GM19468 (cell line): ENCODE measurements at regions not wholly inside any gene's neighbourhood (a gene's known extent, or its start where the extent isn't known, plus 50 kb on each side); places are given as distances from the start of the nearest gene placed in this dataset.
A peak's percentile ranks its signal among the peaks of the same experiment; 100 is the strongest.

Source experiments
- ATAC-seq: cut with Tn5 transposase; IDR thresholded peaks from one replicate; pipeline ENCODE4 v1.9.1; 2021; ENCODE audit warnings: mild to moderate bottlenecking, moderate library complexity, moderate number of reproducible peaks; ENCODE audit not compliant: unreplicated experiment; ENCODE audit errors: extremely low read depth

DNA sequence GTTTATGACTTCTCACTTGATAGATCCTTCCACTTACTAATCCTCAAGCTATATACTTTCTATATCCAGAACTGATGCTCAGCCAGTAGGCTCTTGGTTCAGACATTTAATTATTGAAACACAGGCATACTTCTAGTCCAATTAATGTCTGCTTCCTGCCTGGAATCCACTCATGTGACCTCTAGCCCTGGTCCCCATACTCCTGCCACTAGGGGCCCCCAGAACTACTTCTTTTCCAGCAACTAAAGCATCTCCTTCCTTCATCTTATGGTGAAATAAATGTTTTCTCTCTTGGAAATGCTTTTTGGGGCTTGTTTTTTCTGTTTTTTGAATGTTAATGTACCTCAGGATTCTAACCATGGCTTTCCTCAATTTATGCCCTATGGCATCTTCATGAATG is 527.6 kb downstream of the SATB2 start:
- no peak for ATAC-seq

DNA sequence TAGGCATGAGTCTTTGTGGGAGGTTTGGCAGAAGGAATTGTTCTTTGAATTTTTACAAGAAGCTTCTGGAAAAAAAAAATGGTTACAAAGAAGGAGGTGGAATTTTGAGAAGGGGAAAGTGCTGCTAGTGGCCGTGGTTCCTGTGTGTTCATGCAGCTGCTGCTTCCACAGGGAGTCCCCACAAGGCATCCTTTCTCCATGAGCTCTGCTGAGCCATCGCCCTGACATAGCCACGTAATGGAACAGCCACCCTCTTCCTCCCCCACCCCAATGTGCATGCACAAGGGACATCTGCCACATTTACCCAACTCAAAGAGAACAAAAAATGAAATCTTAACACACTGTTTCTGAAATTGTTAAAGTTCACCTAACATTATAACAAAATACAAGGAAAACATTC is 529.7 kb downstream of the SATB2 start:
- ATAC-seq, result no peak

DNA sequence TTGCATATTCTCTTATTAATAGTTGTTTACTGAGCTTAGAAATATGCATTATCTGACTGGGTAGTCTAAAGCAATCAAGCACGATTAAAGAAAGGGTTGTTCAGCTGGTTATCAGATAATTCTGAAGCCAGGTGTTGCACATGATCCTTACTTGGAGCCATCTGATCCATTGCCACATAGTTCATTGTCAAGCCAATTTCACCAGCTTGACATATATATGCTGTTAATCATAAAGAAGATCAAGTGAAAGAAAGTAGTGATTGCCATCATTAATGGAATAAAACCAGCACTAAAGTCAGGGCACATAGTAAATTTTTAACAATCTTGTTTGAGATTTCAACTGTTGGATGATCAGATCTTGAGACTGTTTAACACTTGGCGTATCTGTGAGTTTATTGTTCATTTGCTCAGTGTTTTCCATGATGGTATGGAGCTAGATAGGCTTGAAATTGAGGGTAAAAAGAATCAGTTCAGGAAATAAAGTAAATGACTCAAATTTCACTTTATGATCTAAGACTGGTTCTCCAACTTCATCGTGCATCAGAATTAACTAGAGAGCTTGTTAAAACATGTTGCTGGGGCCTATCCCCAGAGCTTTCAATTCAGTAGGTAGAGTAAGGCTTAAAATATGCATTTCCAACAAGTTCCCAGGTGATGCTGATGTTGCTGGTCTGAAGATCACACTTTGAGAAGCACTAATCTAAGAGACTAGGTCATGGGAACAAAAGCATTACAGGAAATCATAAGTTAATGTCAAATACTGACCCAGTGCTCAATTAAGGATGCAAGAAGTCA is 539.6 kb downstream of the SATB2 start:
- no peak for ATAC-seq

DNA sequence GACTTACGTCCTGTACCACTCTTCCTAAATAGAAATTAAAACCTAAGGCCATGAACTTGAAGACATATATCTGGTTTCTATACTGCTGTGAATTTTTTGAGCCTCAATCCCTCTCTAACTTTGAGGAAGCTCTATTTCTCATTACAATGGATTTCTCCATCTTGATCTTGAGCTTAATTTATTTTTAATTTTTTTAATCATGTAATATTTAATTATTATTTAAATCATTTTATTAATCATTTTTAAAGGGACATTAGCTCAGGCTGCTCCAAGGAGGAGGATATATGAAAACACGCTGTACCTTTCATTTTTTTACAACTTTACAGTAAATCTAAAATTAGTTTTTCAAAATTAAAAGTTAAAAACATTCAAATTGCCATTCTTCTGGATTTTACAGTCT is 540.5 kb downstream of the SATB2 start:
- no peak for ATAC-seq

DNA sequence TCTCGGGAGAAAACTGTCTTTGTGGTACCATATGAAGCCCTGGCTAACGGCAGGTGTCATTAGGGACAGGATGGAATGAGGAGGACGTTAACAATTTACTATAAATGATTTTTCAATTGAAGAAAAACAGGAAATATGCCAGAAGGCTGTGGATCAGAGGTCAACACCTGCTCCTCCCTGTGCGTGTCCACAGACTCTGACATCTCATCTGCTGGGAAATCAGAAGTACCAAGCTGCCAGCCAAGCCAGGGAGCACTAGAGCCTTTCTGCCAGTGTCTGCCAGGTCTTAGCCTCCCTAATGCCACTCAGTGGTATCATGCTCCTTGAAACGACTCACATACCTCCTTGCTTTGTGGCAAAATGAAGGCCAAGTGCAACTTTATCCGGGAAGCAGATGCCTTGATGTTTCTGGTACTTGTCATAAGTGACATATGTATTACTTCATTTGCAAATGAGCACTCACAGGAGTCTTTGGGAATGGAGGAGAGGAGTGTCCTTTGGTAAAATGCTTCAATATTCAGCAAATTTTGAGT is 541.1 kb downstream of the SATB2 start:
- ATAC-seq, result no peak

DNA sequence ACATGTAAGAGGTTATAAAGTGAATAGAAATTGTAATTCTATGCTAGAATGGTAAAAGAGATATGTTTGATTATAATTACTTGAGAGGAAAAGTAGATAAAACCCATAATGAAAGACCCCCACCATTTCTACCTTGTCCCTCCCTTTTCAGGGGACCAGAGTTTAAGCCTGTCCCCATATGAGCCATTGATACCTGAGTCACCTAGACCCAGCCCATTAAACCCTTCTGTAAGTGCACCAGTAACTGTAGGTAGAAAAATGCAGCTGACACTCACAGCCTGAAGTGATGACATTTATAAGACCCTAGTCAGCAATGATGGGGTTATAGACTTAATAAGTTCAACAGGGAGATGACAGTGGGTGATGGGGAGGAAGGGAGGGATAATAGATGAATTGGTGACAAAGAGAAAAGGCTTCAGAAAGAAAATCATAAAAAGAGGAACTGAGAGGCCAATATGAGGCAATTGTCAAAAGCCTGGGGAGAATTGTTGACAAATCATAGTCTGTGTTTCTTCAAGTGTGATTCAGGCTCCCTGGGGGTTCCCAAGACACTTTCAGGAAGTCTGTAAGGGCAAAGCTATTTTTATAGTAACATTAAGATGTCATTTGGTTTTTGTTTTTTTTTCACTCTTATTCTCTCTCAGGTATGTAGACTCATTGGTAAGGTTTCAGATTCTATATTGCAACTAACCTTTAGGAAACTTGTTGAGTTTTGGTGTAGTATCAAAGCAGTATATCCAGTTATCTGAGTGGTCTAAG is 544.2 kb downstream of the SATB2 start:
- ATAC-seq, result peak; percentile 99

DNA sequence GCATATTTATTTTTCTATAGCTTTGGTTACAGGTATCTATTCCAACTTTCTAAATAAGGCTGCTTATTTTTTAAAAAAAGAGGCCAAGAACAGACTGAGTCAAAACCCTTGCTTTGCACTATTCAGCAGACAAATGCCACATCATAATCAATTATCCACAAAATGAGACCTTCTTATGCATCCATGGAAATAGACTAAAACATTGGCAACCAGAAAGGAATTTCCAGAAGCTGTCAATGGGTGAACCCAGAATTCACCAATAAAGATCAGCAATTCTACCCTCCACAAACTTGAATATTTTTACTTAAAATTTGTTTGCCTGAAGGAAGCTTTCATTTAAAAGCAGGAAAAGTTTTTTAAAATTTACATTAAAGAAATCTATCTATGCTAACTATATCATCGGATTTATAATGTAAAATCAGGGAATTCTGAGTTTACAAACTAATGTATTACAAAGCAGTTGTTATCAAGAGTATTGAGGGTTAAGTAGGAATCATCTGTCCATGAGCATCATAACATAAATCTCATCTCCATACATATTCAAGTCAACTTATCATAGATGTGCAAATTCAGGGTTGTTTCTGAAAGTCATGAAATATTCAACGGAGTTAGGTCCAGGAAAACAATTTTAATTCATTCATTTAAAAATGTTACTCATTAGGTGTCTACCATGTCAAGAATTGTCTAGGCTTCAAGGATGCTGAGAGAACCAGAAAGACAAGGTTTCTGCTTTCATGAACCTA is 548.0 kb downstream of the SATB2 start:
- no peak for ATAC-seq

DNA sequence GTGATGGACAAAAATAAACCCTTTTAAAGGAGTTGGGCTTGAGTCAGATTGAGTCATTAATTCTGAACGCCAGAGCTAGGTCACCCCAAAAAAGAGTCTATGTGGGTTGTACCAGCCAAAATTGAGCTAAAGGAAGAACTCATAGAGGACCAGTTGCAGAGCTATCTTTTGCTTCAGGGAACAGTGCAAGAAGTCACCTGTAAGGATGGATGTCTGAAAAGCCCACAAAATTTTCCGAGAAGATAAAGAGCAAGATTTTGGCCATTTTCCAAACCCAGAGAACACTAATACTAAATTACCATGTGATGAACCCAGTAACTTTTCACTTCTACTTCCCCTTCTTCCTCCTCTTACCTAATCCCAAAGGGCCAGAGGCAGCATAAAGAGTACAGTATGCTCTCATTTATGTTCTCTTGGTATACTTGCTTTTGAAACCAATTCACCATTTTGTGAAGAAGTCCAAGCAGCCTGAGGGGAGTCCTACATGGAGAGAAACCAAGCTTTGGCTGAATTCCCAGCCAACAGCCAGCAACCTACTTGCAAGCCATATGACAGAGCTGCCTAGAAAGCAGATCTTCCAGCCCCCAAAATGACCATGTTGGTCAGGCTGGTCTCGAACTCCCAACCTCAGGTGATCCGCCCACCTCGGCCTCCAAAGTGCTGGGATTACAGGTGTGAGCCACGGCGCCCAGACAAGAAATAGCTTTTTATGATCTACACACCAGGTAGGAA is 551.7 kb downstream of the SATB2 start:
- ATAC-seq, result no peak

DNA sequence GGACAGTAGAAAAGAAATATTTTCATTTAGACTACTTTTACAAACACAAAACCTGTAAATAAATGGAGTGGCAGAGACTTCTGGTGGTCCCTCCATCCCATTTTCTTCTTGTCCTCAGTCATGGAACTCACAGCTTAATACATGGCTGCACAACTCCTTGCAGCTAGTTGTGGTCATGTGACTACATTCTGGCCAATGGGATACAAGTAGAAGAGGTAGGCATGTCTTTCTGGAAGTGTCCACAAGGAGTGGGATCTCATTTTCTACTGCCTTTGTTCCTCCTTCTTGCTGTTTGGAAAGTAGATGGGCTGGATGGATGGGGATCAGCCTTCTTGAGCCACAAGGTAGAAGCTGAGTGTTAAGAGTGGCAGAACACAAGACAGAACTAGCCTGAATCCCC is 555.8 kb downstream of the SATB2 start:
- no peak for ATAC-seq

DNA sequence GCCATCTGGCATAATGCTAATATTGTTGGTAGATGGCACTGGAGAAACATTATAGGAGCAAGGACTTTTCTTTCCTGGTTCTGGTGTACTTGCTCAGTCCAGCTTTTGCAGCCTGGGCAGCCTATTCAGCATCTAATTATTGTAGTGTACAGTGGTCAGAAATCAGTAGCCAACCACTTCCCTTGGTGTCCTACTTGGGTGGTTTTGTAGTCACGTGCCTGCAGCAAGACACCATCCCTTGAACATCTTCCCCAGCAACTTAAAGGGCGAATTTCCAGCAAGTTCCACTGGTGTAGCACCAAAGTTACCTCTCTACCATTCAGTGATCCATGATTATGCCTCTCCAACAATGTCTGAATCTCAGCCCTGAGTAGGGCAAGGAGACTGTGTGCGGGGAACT is 557.6 kb downstream of the SATB2 start:
- ATAC-seq, result no peak

DNA sequence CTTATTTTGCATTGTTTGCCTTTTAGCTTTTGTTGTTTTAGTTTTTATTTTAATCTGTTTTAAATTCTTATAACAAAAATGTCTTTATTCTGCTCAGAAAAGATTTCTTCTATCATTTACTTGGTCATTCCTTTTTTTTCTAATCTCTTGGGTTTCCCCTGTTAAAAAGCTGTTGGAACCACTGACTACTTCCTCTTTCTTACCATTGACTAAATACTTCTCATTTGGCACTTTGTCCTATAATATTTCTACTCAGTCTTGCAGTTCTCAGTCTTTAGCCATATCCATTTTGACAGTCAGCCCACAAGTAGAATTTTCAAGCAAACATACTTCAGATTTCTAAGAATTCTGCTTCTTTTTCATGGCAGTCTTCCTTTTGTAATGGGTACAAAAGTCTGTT is 567.2 kb downstream of the SATB2 start:
- ATAC-seq, result peak; percentile 67

DNA sequence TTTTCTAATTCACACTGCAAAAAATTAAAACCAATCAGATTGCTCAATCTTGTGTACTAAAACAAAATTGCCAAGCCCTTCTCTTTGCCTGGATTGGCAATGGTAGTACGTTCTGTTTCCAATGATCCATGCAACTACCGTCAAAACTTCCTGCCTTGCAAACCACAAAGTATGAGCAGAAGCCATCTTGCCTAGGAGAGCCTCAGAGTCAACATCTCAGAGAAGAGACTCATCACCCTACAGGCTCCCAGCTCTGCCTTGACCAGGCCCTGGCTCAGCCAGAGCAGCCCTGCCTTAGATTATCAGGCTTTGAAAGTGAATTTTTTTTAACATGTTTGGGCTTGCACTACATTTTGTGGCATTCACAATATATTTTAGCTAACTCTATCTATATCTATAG is 574.1 kb downstream of the SATB2 start:
- ATAC-seq, result no peak

DNA sequence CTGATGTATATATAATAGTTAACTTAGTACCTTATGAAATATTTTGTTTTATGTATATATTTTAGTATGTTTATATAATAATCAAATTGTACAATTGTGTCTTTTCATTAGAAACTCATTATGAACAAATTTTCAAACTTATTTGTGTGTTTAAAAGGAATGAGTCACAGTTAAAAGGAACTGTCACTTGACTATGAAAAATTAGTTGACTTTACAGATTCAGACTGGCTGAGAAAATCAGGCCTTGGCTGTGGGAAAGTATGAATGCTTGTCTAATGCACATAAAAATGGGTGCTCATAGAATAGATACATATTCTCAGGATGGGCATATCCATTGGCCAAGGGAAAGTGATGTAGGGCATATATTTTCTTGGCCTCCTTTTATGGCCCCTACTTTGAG is 576.8 kb downstream of the SATB2 start:
- ATAC-seq, result no peak

DNA sequence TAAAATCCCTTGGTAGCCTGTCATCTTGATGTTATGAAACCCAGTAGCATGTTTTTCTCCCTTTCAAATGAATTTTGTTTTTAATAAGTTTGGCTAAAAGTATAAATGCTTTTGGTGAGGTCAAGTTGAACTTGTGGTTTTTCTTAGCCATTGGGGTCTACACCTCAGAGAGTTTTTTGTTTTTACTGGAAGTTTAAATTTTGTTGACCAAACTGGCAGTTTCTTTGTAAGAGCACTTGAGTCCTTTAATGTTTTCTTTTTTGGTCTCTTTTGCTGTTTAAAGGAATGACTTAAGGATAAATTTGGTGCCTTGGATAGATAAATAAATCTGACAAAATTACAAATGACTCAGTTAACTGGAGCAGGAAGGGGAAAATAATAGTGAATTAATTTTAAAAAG is 577.3 kb downstream of the SATB2 start:
- ATAC-seq, result no peak

DNA sequence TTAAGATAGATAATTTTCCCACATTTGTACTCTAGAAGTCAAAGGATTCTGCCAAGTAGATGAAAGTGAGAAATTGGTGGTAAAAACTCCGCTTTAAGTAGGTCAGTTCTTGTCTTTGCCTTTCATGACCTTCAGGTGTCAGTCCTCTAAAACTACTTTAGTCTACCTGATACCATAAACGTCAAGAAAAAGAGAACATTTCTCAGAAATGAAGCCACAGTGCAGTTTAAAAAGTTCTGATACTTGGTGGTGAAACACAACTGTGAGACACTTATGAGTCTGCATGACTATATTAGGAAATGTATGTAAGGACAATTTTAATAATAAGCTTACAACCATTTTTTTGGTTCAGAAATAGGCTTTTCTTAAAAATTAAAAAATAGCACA is 583.3 kb downstream of the SATB2 start:
- ATAC-seq, result no peak

DNA sequence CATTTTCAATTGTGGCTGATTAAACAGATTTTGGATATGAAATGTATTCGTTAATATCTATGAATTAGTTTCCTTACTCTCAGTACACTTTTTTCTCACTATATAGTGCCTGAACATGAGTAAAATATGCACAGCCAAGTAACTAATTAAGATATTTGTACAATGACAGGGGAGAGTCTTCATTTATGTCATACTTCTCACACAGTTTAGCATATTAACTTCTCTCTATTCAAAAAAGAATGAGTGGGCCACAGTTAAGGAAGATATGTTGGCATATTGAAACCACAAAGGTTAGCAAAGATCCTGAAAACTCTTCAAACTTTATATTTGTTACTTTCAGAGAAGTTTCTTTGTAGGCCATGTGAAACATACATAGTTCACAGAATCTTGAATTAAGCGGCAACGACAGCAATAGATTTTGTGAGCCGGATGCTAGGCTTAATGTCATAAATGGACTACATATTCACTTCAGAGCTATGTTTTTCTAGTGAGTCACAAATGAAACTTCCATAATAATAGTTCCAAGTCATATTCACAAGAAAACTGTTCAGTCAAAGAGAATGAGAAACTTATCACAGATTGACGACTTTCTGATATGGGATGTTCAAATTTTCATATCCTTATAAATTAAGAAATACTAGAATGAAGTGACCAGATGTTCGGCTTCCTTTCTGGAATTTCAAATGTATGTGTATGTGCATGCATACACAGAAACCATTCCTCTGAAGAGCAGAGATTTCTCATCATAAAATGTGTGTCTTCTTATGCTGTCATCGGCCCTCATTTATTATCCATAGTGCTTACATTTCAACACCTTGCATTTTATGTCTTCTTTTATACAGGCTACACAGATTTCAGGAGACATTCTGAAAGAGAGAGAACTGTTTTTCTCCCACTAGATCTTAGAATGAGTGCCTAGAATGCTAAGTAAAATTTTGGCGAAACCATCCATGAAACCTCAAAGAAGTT is 584.0 kb downstream of the SATB2 start:
- no peak for ATAC-seq

DNA sequence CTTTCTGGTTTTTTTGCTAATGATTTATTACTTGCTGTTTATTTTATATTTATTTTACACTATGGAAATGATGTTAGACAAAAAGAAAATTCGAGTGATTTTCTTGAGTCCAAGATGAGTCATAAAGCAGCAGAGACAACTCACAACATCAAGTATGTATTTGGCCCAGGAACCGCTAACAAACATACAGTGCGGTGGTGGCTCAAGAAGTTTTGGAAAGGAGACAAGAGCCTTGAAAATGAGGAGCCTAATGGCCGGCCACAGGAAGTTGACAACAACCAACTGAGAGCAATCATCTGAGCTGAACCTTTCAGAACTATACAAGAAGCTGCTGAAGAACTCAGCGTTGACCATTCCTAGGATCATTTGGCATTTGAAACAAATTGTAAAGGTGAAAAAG is 594.1 kb downstream of the SATB2 start:
- ATAC-seq, result no peak

DNA sequence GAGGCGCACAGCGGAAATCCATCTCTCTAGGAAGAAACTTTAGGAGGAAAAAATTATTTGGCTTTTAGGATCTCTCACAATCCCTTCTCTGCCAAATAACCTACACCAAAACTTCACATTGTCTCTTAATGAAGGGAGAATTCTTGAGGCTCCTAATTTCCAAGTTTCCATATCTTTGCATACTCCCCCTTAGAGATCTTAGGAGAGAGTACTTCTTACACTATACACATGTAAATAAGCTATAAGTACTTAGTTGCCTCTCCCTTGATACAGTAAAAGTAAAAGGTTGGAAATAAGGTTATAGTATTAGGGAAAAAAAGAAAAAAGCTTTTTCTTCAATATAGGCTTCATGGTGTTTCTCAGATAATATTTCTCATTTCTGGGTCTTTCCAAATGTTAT is 596.7 kb downstream of the SATB2 start:
- ATAC-seq, result no peak

DNA sequence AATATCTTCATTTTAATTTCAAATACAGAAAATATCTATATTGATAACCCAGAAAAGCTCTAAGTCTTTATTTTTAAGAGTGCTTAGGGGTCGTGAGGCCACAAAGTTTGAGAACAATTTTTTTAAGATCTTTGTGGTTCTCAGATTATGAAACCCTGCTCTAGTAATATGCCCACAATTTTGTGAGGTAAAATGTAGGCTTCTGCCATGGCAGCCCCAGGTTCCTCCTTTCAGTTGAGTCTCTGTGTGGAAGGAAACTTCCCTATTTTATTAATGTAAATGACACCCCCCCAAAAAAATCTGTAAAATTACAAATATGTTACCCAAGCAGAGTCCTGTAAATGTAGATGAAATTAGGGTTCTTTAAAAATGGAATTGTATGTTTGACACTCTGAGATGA is 600.5 kb downstream of the SATB2 start:
- no peak for ATAC-seq
